ENCODE measurements at regions not wholly inside any gene's neighbourhood (a gene's known extent, or its start where the extent isn't known, plus 50 kb on each side); places are given as distances from the start of the nearest gene placed in this dataset.
A peak's percentile ranks its signal among the peaks of the same experiment; 100 is the strongest.

- no peak for DNase-seq (ENCODE audit: low spot score)
- TF ChIP-seq CTCF (IDR thresholded peaks at IDR 0.05; ENCODE audit: extremely low read depth, missing control alignments), result no peak
Measured at GRCh38 chr6:108781419-108782100, 66.7 kb upstream of the ARMC2 start.

- TF ChIP-seq CTCF (IDR thresholded peaks at IDR 0.05; ENCODE audit: extremely low read depth, missing control alignments), result peak; percentile 66
- peak; percentile 78 for DNase-seq (ENCODE audit: low spot score)
Measured at GRCh38 chr6:108782179-108783041, 65.8 kb upstream of the ARMC2 start.

- DNase-seq (ENCODE audit: low spot score), result no peak
- no peak for TF ChIP-seq CTCF (IDR thresholded peaks at IDR 0.05; ENCODE audit: extremely low read depth, missing control alignments)
Measured at GRCh38 chr6:108785653-108786052, 62.6 kb upstream of the ARMC2 start.

- no peak for TF ChIP-seq CTCF (IDR thresholded peaks at IDR 0.05; ENCODE audit: extremely low read depth, missing control alignments)
- no peak for DNase-seq (ENCODE audit: low spot score)
Measured at GRCh38 chr6:108788416-108788815, 59.8 kb upstream of the ARMC2 start.

- DNase-seq (ENCODE audit: low spot score), result no peak
- TF ChIP-seq CTCF (IDR thresholded peaks at IDR 0.05; ENCODE audit: extremely low read depth, missing control alignments), result no peak
Measured at GRCh38 chr6:108789475-108789874, 58.7 kb upstream of the ARMC2 start.

- DNase-seq (ENCODE audit: low spot score), result no peak
- TF ChIP-seq CTCF (IDR thresholded peaks at IDR 0.05; ENCODE audit: extremely low read depth, missing control alignments), result no peak
Measured at GRCh38 chr6:108791700-108792099, 56.5 kb upstream of the ARMC2 start.

- no peak for DNase-seq (ENCODE audit: low spot score)
- TF ChIP-seq CTCF (IDR thresholded peaks at IDR 0.05; ENCODE audit: extremely low read depth, missing control alignments), result no peak
Measured at GRCh38 chr6:108793516-108794251, 54.5 kb upstream of the ARMC2 start.
